ENCODE measurements at regions not wholly inside any gene's neighbourhood (a gene's known extent, or its start where the extent isn't known, plus 50 kb on each side); places are given as distances from the start of the nearest gene placed in this dataset.

- H3K27ac ChIP-seq (replicated peaks): no peak overlapping the region
- TF ChIP-seq CTCF (IDR thresholded peaks at IDR 0.05; ENCODE audit: insufficient read depth, low read length) (no peak), SPI1 (IDR thresholded peaks at IDR 0.05; ENCODE audit: borderline replicate concordance, low read depth) (no peak), POLR2AphosphoS5 (IDR thresholded peaks at IDR 0.05; ENCODE audit: low read depth) (no peak), GABPA (IDR thresholded peaks at IDR 0.05; ENCODE audit: low read depth) (no peak), REST (IDR thresholded peaks at IDR 0.05; ENCODE audit: insufficient replicate concordance, low read depth) (no peak)
- DNase-seq (ENCODE audit: low read depth in 1 of 2, low spot score in 1 of 2): no peak
- H3K4me3 ChIP-seq (replicated peaks; ENCODE audit: insufficient read depth, low read length): no peak overlapping the region
- peaks cover 17% of the 10 kb centered on the region for H3K27me3 ChIP-seq (ENCODE audit: insufficient read depth, poor library complexity, severe bottlenecking)
Measured at GRCh38 chr17:49915260-49915659, 53.7 kb upstream of the DLX4 start.

- TF ChIP-seq SPI1 (IDR thresholded peaks at IDR 0.05; ENCODE audit: borderline replicate concordance, low read depth) (no peak), POLR2AphosphoS5 (IDR thresholded peaks at IDR 0.05; ENCODE audit: low read depth) (no peak), CTCF (IDR thresholded peaks at IDR 0.05; ENCODE audit: insufficient read depth, low read length) (no peak), REST (IDR thresholded peaks at IDR 0.05; ENCODE audit: insufficient replicate concordance, low read depth) (no peak), GABPA (IDR thresholded peaks at IDR 0.05; ENCODE audit: low read depth) (no peak)
- Histone ChIP-seq H3K4me3 (replicated peaks; ENCODE audit: insufficient read depth, low read length) (no peak overlapping the region), H3K27me3 (ENCODE audit: insufficient read depth, poor library complexity, severe bottlenecking) (peaks cover 13% of the 10 kb centered on the region)
Measured at GRCh38 chr17:49915670-49916069, 53.3 kb upstream of the DLX4 start.

DNA sequence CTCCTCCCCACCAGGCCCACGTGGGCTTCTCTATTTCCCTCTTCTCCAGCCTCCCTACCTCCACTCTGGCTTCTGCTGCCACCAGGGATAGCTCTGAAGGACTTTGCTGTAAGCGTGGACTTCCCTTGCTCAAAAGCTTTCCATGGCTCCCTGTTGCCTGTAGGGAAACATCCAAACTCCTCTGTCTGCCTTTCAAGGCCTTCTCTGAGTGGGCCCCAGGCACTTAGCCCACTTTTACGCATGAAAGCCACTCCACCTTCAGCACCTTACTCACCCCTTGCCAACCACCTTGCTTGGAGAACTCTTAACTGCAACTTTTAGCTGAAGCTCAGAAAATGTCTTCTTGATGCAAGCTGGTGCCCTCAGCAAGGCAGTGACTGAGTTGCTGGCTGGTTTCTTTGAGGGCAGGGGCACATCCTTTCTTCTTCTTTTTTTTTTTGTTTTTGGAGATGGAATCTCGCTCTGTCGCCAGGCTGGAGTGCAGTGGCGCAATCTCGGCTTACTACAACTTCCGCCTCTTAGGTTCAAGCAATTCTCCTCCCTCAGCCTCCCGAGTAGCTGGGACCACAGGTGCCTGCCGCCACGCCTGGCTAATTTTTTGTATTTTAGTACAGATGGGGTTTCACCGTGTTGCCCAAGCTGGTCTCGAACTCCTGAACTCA, 52.0 kb upstream of the DLX4 start:
- Histone ChIP-seq H3K27me3 (ENCODE audit: insufficient read depth, poor library complexity, severe bottlenecking) (peaks cover 9% of the 10 kb centered on the region), H3K4me3 (replicated peaks; ENCODE audit: insufficient read depth, low read length) (no peak overlapping the region), H3K27ac (replicated peaks) (no peak overlapping the region)
- TF ChIP-seq CTCF (IDR thresholded peaks at IDR 0.05; ENCODE audit: insufficient read depth, low read length): no peak
- DNase-seq (ENCODE audit: low read depth in 1 of 2, low spot score in 1 of 2): peak in 1 of 2 experiments; percentile 65

More at GRCh38 chr17:49915670-49916069, 53.3 kb upstream of the DLX4 start:
- DNase-seq (ENCODE audit: low read depth in 1 of 2, low spot score in 1 of 2): no peak
- no peak overlapping the region for H3K27ac ChIP-seq (replicated peaks)

GRCh38 chr17:49918591-49918990, 50.4 kb upstream of the DLX4 start:
- Histone ChIP-seq H3K27ac (replicated peaks) (no peak overlapping the region), H3K27me3 (ENCODE audit: insufficient read depth, poor library complexity, severe bottlenecking) (peaks cover 11% of the 10 kb centered on the region), H3K4me3 (replicated peaks; ENCODE audit: insufficient read depth, low read length) (no peak overlapping the region)
- no peak for DNase-seq (ENCODE audit: low read depth in 1 of 2, low spot score in 1 of 2)
- TF ChIP-seq SPI1 (IDR thresholded peaks at IDR 0.05; ENCODE audit: borderline replicate concordance, low read depth): no peak
- no peak for TF ChIP-seq CTCF (IDR thresholded peaks at IDR 0.05; ENCODE audit: insufficient read depth, low read length)
- TF ChIP-seq POLR2AphosphoS5 (IDR thresholded peaks at IDR 0.05; ENCODE audit: low read depth): no peak
- no peak for TF ChIP-seq REST (IDR thresholded peaks at IDR 0.05; ENCODE audit: insufficient replicate concordance, low read depth)
- no peak for TF ChIP-seq GABPA (IDR thresholded peaks at IDR 0.05; ENCODE audit: low read depth)
